ENCODE measurements at regions not wholly inside any gene's neighbourhood (a gene's known extent, or its start where the extent isn't known, plus 50 kb on each side); places are given as distances from the start of the nearest gene placed in this dataset.
"Not testable (repeated sequence)": the region's sequence is repeated elsewhere in the genome, so short reads cannot be mapped to it uniquely, and the experiment has no call there.

DNA sequence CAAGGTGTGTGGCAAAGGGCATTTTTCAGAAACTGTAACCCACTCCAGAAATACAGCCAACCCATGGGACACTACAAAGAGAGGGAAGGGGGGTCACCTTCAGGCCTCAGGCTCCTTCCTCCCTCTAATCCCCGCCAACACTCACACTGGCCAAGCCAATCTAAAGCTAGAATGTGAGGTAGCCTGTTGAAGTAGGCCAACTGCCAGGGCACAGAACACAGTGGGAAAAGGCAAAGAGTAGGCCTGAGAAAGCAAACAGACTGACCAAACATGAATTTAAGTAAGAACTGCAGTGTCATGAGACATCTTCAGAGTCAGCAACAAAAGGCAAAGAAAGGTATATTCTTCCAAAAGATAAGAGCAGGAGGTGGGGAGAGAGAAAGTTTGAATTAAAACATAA, 289.0 kb downstream of the HNRNPD start:
- no peak overlapping the region for H3K9ac ChIP-seq (ENCODE audit: insufficient read depth in 1 of 2, low read length in 2 of 2)
- WGBS, 2 donors = 94 to 100% methylated on average over 1 of the region's 1 CpG
- H3K36me3 ChIP-seq (ENCODE audit: control insufficient read depth in 4 of 4, insufficient read depth in 4 of 4, low read length in 4 of 4) = no peaks in the 10 kb centered on the region
- H3K4me3 ChIP-seq = no peak overlapping the region
- no peaks in the 10 kb centered on the region for H3K4me1 ChIP-seq (ENCODE audit: control insufficient read depth in 5 of 5, insufficient read depth in 5 of 5, low read length in 5 of 5)
- TF ChIP-seq, protein P1, sequence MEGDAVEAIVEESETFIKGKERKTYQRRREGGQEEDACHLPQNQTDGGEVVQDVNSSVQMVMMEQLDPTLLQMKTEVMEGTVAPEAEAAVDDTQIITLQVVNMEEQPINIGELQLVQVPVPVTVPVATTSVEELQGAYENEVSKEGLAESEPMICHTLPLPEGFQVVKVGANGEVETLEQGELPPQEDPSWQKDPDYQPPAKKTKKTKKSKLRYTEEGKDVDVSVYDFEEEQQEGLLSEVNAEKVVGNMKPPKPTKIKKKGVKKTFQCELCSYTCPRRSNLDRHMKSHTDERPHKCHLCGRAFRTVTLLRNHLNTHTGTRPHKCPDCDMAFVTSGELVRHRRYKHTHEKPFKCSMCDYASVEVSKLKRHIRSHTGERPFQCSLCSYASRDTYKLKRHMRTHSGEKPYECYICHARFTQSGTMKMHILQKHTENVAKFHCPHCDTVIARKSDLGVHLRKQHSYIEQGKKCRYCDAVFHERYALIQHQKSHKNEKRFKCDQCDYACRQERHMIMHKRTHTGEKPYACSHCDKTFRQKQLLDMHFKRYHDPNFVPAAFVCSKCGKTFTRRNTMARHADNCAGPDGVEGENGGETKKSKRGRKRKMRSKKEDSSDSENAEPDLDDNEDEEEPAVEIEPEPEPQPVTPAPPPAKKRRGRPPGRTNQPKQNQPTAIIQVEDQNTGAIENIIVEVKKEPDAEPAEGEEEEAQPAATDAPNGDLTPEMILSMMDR (IDR thresholded peaks at IDR 0.05; ENCODE audit: control extremely low read depth, extremely low read depth) = no peak
- no peak for DNase-seq
- no peak overlapping the region for H3K27ac ChIP-seq (ENCODE audit: low read depth in 1 of 2, low read length in 1 of 2)
- ATAC-seq (ENCODE audit: insufficient read depth, low FRiP score) = no peak
- H3K9me3 ChIP-seq (ENCODE audit: control insufficient read depth in 4 of 4, insufficient read depth in 3 of 4, low read length in 3 of 4) = peaks cover 0 to 2% (median 0%) of the 10 kb centered on the region in 4 donors
- H3K27me3 ChIP-seq (ENCODE audit: control insufficient read depth in 3 of 3, insufficient read depth in 3 of 3, low read length in 2 of 3) = no peaks in the 10 kb centered on the region

DNA sequence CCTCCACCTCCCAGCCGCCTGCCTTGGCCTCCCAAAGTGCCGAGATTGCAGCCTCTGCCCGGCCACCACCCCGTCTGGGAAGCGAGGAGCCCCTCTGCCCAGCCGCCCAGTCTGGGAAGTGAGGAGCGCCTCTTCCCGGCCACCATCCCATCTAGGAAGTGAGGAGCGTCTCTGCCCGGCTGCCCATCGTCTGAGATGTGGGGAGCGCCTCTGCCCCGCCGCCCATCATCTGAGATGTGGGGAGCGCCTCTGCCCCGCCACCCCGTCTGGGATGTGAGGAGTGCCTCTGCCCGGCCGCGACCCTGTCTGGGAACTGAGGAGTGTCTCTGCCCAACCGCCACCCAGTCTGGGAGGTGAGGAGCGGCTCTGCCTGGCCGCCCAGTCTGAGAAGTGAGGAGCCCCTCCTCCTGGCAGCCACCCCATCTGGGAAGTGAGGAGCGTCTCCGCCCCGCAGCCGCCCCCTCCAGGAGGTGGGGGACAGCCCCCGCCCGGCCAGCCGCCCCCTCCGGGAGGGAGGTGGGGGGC, 296.3 kb downstream of the HNRNPD start:
- not testable (repeated sequence) for H3K9me3 ChIP-seq (ENCODE audit: control insufficient read depth in 4 of 4, insufficient read depth in 3 of 4, low read length in 3 of 4); H3K4me3 ChIP-seq; H3K27me3 ChIP-seq (ENCODE audit: control insufficient read depth in 3 of 3, insufficient read depth in 3 of 3, low read length in 2 of 3); DNase-seq; H3K36me3 ChIP-seq (ENCODE audit: control insufficient read depth in 4 of 4, insufficient read depth in 4 of 4, low read length in 4 of 4); H3K4me1 ChIP-seq (ENCODE audit: control insufficient read depth in 5 of 5, insufficient read depth in 5 of 5, low read length in 5 of 5); H3K27ac ChIP-seq (ENCODE audit: low read depth in 1 of 2, low read length in 1 of 2); ATAC-seq (ENCODE audit: insufficient read depth, low FRiP score); H3K9ac ChIP-seq (ENCODE audit: insufficient read depth in 1 of 2, low read length in 2 of 2)
- 87 to 88% methylated on average over 17 to 29 of the region's 31 CpGs for WGBS, 2 donors

DNA sequence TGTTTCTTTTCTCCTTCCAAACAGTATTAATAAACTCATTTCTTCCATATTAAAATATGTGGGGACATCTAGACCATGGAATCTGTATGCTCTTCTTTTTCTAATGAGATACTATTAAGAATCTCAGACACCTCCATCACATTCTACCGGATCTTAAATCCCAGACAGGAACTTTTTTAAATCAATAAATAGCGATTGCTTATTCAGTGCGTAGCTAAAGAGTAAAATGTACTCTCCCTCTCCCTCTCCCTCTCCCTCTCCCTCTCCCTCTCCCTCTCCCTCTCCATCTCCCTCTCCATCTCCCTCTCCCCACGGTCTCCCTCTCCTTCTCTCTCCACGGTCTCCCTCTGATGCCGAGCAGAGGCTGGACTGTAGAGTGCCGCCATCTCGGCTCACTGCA, 297.0 kb downstream of the HNRNPD start:
- Histone ChIP-seq H3K36me3 (ENCODE audit: control insufficient read depth in 4 of 4, insufficient read depth in 4 of 4, low read length in 4 of 4) (no peaks in the 10 kb centered on the region), H3K27me3 (ENCODE audit: control insufficient read depth in 3 of 3, insufficient read depth in 3 of 3, low read length in 2 of 3) (no peaks in the 10 kb centered on the region), H3K9ac (ENCODE audit: insufficient read depth in 1 of 2, low read length in 2 of 2) (no peak overlapping the region), H3K27ac (ENCODE audit: low read depth in 1 of 2, low read length in 1 of 2) (no peak overlapping the region), H3K4me1 (ENCODE audit: control insufficient read depth in 5 of 5, insufficient read depth in 5 of 5, low read length in 5 of 5) (no peaks in the 10 kb centered on the region), H3K4me3 (no peak overlapping the region), H3K9me3 (ENCODE audit: control insufficient read depth in 4 of 4, insufficient read depth in 3 of 4, low read length in 3 of 4) (peaks cover 0 to 3% (median 0%) of the 10 kb centered on the region in 4 donors)
- DNase-seq (no peak), ATAC-seq (ENCODE audit: insufficient read depth, low FRiP score) (no peak)
- TF ChIP-seq, protein P1 (IDR thresholded peaks at IDR 0.05; ENCODE audit: control extremely low read depth, extremely low read depth) = no peak
- 89 to 98% methylated on average over 5 to 8 of the region's 8 CpGs for WGBS, 2 donors

DNA sequence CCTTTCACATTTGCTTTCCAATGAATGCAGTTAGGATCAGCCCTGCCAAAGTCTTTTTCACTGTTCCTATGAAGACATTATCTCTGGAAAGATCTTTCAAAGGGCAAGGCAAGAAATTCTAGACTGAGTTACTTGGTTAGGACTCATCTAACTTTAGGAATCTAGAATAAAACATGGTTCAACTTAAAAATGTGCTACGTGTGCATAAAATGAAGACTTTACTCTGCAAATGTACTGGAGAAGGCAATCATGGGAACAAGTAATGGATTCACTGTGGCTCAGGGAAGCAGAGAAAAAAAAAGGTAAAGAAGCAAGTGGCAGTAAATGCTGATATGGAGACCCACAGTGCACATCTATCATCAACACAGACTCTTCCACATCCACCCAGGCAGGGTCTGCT, 297.4 kb downstream of the HNRNPD start:
- TF ChIP-seq, protein P1 (IDR thresholded peaks at IDR 0.05; ENCODE audit: control extremely low read depth, extremely low read depth) = no peak
- Histone ChIP-seq H3K27me3 (ENCODE audit: control insufficient read depth in 3 of 3, insufficient read depth in 3 of 3, low read length in 2 of 3) (no peaks in the 10 kb centered on the region), H3K4me1 (ENCODE audit: control insufficient read depth in 5 of 5, insufficient read depth in 5 of 5, low read length in 5 of 5) (no peaks in the 10 kb centered on the region)

More for the DNA sequence above, 297.4 kb downstream of the HNRNPD start:
- H3K27ac ChIP-seq (ENCODE audit: low read depth in 1 of 2, low read length in 1 of 2) = no peak overlapping the region
- DNase-seq (no peak), ATAC-seq (ENCODE audit: insufficient read depth, low FRiP score) (no peak)
- no peak overlapping the region for H3K9ac ChIP-seq (ENCODE audit: insufficient read depth in 1 of 2, low read length in 2 of 2)
- H3K36me3 ChIP-seq (ENCODE audit: control insufficient read depth in 4 of 4, insufficient read depth in 4 of 4, low read length in 4 of 4) = no peaks in the 10 kb centered on the region
- H3K4me3 ChIP-seq = no peak overlapping the region
- WGBS, 2 donors = 87 to 95% methylated on average over 1 of the region's 1 CpG
- peaks cover 0 to 3% (median 0%) of the 10 kb centered on the region in 4 donors for H3K9me3 ChIP-seq (ENCODE audit: control insufficient read depth in 4 of 4, insufficient read depth in 3 of 4, low read length in 3 of 4)
